ENCODE measurements at regions not wholly inside any gene's neighbourhood (a gene's known extent, or its start where the extent isn't known, plus 50 kb on each side); places are given as distances from the start of the nearest gene placed in this dataset.
"Not testable (repeated sequence)": the region's sequence is repeated elsewhere in the genome, so short reads cannot be mapped to it uniquely, and the experiment has no call there.

DNA sequence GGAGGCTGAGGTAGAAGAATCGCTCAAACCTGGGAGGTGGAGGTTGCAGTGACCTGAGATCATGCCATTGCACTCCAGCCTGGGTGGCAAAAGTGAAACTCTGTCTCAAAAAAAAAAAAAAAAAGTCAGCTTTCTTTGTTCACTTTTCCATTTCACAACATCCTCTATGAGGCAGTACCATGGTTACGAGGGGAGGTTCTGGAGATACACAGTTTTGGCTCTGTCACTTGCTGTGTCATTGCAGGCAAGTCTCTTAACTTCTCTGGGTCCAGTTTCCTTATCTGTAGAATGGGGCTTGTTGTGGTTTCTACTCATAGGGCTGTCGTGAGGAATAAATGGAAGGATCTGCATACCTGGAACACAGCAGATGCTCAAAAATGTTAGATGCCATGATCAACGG is 75.6 kb upstream of the SLC24A4 start:
- Histone ChIP-seq H3K27ac (ENCODE audit: low read depth, low read length) (no peak overlapping the region), H3K9me3 (ENCODE audit: low read depth, low read length) (peaks cover 2% of the 10 kb centered on the region), H3K4me1 (ENCODE audit: insufficient read depth, low read length) (no peaks in the 10 kb centered on the region), H4K20me1 (ENCODE audit: insufficient read depth, low read length) (no peaks in the 10 kb centered on the region), H3K27me3 (ENCODE audit: insufficient read depth, low read length) (peaks cover 6% of the 10 kb centered on the region), H3K79me2 (ENCODE audit: insufficient read depth, low read length) (no peaks in the 10 kb centered on the region), H3K4me2 (ENCODE audit: insufficient read depth, low read length) (no peak overlapping the region), H2AFZ (ENCODE audit: low read length) (no peak overlapping the region), H3K4me3 (ENCODE audit: insufficient read depth, low read length) (no peak overlapping the region), H3K36me3 (ENCODE audit: insufficient read depth, low read length) (no peaks in the 10 kb centered on the region)
- no peak for TF ChIP-seq CTCF (IDR thresholded peaks at IDR 0.05; ENCODE audit: extremely low read depth, low read depth, low read length)
- no peak for DNase-seq (ENCODE audit: insufficient read length, low spot score, missing footprints)

DNA sequence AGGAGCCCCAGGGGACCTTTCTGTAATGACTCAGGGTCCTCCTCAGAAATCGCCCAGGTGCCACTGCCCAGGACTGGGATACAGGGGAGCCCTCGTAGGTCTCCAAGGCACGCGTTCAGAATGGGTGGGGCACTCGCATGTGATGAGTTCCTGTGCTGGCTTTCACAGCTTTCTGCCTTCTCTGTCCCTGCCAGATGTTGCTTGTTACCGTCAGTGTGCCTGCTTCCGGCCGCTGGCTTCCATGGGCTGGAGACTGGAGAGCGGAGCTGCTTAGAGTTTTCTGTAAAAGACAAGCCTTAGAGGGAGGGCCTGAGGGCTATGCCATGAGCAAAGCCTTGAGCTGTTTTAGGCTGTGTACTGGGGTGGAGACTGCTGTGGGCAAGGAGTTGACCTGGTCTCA is 75.0 kb upstream of the SLC24A4 start:
- no peaks in the 10 kb centered on the region for H4K20me1 ChIP-seq (ENCODE audit: insufficient read depth, low read length)
- no peaks in the 10 kb centered on the region for H3K4me1 ChIP-seq (ENCODE audit: insufficient read depth, low read length)
- TF ChIP-seq CTCF (IDR thresholded peaks at IDR 0.05; ENCODE audit: extremely low read depth, low read depth, low read length): no peak

GRCh38 chr14:92248696-92249095 is 74.3 kb upstream of the SLC24A4 start:
- TF ChIP-seq CTCF (IDR thresholded peaks at IDR 0.05; ENCODE audit: extremely low read depth, low read depth, low read length): no peak
- Histone ChIP-seq H3K27me3 (ENCODE audit: insufficient read depth, low read length) (peaks cover 14% of the 10 kb centered on the region), H4K20me1 (ENCODE audit: insufficient read depth, low read length) (no peaks in the 10 kb centered on the region), H3K79me2 (ENCODE audit: insufficient read depth, low read length) (no peaks in the 10 kb centered on the region), H3K4me2 (ENCODE audit: insufficient read depth, low read length) (no peak overlapping the region), H3K4me3 (ENCODE audit: insufficient read depth, low read length) (no peak overlapping the region), H3K36me3 (ENCODE audit: insufficient read depth, low read length) (no peaks in the 10 kb centered on the region), H3K9me3 (ENCODE audit: low read depth, low read length) (peaks cover 2% of the 10 kb centered on the region), H3K27ac (ENCODE audit: low read depth, low read length) (no peak overlapping the region), H2AFZ (ENCODE audit: low read length) (no peak overlapping the region), H3K4me1 (ENCODE audit: insufficient read depth, low read length) (no peaks in the 10 kb centered on the region)
- DNase-seq (ENCODE audit: insufficient read length, low spot score, missing footprints): no peak

More for the DNA sequence above, 75.0 kb upstream of the SLC24A4 start:
- Histone ChIP-seq H3K4me3 (ENCODE audit: insufficient read depth, low read length) (no peak overlapping the region), H3K36me3 (ENCODE audit: insufficient read depth, low read length) (no peaks in the 10 kb centered on the region), H3K4me2 (ENCODE audit: insufficient read depth, low read length) (no peak overlapping the region), H3K79me2 (ENCODE audit: insufficient read depth, low read length) (no peaks in the 10 kb centered on the region), H3K27ac (ENCODE audit: low read depth, low read length) (no peak overlapping the region), H3K9me3 (ENCODE audit: low read depth, low read length) (peaks cover 2% of the 10 kb centered on the region), H2AFZ (ENCODE audit: low read length) (no peak overlapping the region), H3K27me3 (ENCODE audit: insufficient read depth, low read length) (peaks cover 7% of the 10 kb centered on the region)
- DNase-seq (ENCODE audit: insufficient read length, low spot score, missing footprints): no peak

DNA sequence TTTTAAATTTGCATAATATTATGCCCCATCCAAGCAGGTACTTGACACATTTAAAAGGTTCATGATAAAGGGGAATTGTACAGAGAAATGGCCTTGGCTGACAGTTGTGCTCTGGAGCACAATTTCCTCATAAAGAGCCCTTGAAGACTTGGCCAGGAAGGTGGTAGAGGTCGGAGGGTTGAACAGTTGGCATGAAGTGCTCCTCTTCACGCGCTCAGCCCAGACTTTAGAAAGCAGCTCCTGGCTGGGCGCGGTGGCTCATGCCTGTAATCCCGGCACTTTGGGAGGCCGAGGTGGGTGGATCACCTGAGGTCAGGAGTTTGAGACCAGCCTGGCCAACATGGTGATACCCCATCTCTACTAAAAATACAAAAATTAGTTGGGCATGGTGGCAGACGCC is 72.6 kb upstream of the SLC24A4 start:
- H3K36me3 ChIP-seq (ENCODE audit: insufficient read depth, low read length); H3K4me2 ChIP-seq (ENCODE audit: insufficient read depth, low read length); H4K20me1 ChIP-seq (ENCODE audit: insufficient read depth, low read length); H3K4me1 ChIP-seq (ENCODE audit: insufficient read depth, low read length); H2AFZ ChIP-seq (ENCODE audit: low read length); H3K79me2 ChIP-seq (ENCODE audit: insufficient read depth, low read length); H3K4me3 ChIP-seq (ENCODE audit: insufficient read depth, low read length); DNase-seq (ENCODE audit: insufficient read length, low spot score, missing footprints); H3K9me3 ChIP-seq (ENCODE audit: low read depth, low read length); H3K27ac ChIP-seq (ENCODE audit: low read depth, low read length): not testable (repeated sequence)
- H3K27me3 ChIP-seq (ENCODE audit: insufficient read depth, low read length): peaks cover 21% of the 10 kb centered on the region
